GM10266 (cell line): ENCODE measurements at regions not wholly inside any gene's neighbourhood (a gene's known extent, or its start where the extent isn't known, plus 50 kb on each side); places are given as distances from the start of the nearest gene placed in this dataset.

Experiments used
- DNase-seq: peaks from one replicate; pipeline ENCODE4 v3.0.0; 2012; ENCODE audit errors: extremely low spot score
- TF ChIP-seq, protein P1 (sequence below): IDR thresholded peaks from 2 replicates; pipeline ENCODE4 v1.5.1; 2012; ENCODE audit warnings: mild to moderate bottlenecking, low read depth; ENCODE audit not compliant: control insufficient read depth, insufficient read depth; ENCODE audit errors: missing control alignments

GRCh38 chr3:31378231-31378630, 154.5 kb upstream of the STT3B start:
- DNase-seq, result no peak
- TF ChIP-seq, protein P1, sequence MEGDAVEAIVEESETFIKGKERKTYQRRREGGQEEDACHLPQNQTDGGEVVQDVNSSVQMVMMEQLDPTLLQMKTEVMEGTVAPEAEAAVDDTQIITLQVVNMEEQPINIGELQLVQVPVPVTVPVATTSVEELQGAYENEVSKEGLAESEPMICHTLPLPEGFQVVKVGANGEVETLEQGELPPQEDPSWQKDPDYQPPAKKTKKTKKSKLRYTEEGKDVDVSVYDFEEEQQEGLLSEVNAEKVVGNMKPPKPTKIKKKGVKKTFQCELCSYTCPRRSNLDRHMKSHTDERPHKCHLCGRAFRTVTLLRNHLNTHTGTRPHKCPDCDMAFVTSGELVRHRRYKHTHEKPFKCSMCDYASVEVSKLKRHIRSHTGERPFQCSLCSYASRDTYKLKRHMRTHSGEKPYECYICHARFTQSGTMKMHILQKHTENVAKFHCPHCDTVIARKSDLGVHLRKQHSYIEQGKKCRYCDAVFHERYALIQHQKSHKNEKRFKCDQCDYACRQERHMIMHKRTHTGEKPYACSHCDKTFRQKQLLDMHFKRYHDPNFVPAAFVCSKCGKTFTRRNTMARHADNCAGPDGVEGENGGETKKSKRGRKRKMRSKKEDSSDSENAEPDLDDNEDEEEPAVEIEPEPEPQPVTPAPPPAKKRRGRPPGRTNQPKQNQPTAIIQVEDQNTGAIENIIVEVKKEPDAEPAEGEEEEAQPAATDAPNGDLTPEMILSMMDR, result no peak

GRCh38 chr3:31379598-31379997, 153.1 kb upstream of the STT3B start:
- DNase-seq, result no peak
- TF ChIP-seq, protein P1, result no peak

- TF ChIP-seq, protein P1, result no peak
- no peak for DNase-seq
Observed at GRCh38 chr3:31382856-31383255, 149.9 kb upstream of the STT3B start.

DNA sequence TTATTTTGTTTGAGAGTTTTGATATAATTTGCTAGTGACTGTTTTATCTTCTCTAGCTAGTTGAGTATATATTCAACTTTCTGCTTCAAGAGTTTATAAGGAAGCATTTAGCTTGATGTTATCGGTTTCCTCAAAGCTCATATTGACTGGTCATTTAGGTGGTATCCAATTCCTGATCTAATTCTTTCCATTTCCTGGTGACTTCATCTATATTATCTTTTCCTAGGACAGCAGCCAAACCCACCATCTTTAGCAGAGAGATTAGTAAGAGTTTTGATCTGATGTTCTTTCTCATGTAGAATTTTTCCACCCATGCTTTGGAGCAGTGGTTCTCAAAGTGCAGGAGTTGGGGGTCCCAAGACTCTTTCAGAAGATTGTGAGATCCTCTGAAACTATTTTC, 148.6 kb upstream of the STT3B start:
- no peak for DNase-seq
- TF ChIP-seq, protein P1, result no peak

- no peak for DNase-seq
Observed at GRCh38 chr3:31389939-31390338, 142.8 kb upstream of the STT3B start.

GRCh38 chr3:31390466-31390865, 142.3 kb upstream of the STT3B start:
- TF ChIP-seq, protein P1, result peak; percentile 2
- no peak for DNase-seq

More at GRCh38 chr3:31389939-31390338, 142.8 kb upstream of the STT3B start:
- TF ChIP-seq, protein P1, result no peak

- DNase-seq, result peak; percentile 10
- TF ChIP-seq, protein P1, result no peak
Observed at GRCh38 chr3:31391150-31391549, 141.6 kb upstream of the STT3B start.
